Liver (tissue), 3 donors: ENCODE measurements at regions not wholly inside any gene's neighbourhood (a gene's known extent, or its start where the extent isn't known, plus 50 kb on each side); places are given as distances from the start of the nearest gene placed in this dataset.

Experiments used
- NR2F2 ChIP-seq: IDR thresholded peaks from 2 replicates; pipeline ENCODE4 v1.6.1; 2016; ENCODE audit warnings: antibody characterized with exemption
- RAD21 ChIP-seq, 2 donors: IDR thresholded peaks; 2 replicates each; pipeline ENCODE4 v1.6.1; 2016; ENCODE audit warnings: antibody characterized with exemption in 2 of 2, mild to moderate bottlenecking in 2 of 2
- RXRA ChIP-seq, 2 donors: IDR thresholded peaks; 2 replicates each; pipeline ENCODE4 v1.6.1; 2017 to 2018; ENCODE audit warnings: antibody characterized with exemption in 2 of 2, mild to moderate bottlenecking in 1 of 2
- SP1 ChIP-seq: IDR thresholded peaks from 2 replicates; pipeline ENCODE4 v1.6.1; 2018; ENCODE audit warnings: antibody characterized with exemption, mild to moderate bottlenecking
- YY1 ChIP-seq: IDR thresholded peaks from 2 replicates; pipeline ENCODE4 v1.6.1; 2016; ENCODE audit warnings: antibody characterized with exemption, mild to moderate bottlenecking
- TF ChIP-seq, protein P1 (sequence below): fragments of 150-350 bp; IDR thresholded peaks from 2 replicates; pipeline ENCODE4 v1.5.1; 2017; ENCODE audit warnings: improper control_type of control experiment, low read depth, low read length; ENCODE audit not compliant: missing input control
- TF ChIP-seq, protein P2 (sequence below): IDR thresholded peaks from 2 replicates; pipeline ENCODE4 v1.6.1; 2016; ENCODE audit warnings: antibody characterized with exemption, mild to moderate bottlenecking
- TF ChIP-seq, protein P3 (sequence below): IDR thresholded peaks from 2 replicates; pipeline ENCODE4 v1.6.1; 2016; ENCODE audit warnings: antibody characterized with exemption
- donor health status: healthy.
- donor health status: healthy.

DNA sequence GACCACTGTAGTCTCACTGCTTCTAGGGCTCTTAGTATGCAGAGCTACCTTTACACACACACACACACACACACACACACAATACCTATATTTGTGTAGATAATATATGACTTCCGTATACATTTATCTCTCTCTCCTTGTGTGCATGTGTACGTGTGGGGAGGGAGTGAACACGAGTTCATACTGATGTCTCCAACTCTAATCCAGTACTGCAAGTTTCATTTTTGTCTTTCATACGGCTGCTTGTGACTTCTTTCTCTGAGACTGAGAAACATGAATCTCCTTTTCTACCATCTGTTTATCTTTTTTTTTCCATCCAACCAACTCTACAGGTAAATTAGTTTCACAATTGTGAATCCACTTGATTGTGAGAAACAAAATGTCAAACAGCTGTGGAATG, 1229.5 kb upstream of the AGA start:
- TF ChIP-seq, protein P1, sequence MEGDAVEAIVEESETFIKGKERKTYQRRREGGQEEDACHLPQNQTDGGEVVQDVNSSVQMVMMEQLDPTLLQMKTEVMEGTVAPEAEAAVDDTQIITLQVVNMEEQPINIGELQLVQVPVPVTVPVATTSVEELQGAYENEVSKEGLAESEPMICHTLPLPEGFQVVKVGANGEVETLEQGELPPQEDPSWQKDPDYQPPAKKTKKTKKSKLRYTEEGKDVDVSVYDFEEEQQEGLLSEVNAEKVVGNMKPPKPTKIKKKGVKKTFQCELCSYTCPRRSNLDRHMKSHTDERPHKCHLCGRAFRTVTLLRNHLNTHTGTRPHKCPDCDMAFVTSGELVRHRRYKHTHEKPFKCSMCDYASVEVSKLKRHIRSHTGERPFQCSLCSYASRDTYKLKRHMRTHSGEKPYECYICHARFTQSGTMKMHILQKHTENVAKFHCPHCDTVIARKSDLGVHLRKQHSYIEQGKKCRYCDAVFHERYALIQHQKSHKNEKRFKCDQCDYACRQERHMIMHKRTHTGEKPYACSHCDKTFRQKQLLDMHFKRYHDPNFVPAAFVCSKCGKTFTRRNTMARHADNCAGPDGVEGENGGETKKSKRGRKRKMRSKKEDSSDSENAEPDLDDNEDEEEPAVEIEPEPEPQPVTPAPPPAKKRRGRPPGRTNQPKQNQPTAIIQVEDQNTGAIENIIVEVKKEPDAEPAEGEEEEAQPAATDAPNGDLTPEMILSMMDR, result no peak
- TF ChIP-seq SP1 (no peak), NR2F2 (no peak), RXRA (IDR thresholded peaks at IDR 0.05) (no peak), RAD21 (IDR thresholded peaks at IDR 0.05) (no peak), YY1 (no peak)
- TF ChIP-seq, protein P2, sequence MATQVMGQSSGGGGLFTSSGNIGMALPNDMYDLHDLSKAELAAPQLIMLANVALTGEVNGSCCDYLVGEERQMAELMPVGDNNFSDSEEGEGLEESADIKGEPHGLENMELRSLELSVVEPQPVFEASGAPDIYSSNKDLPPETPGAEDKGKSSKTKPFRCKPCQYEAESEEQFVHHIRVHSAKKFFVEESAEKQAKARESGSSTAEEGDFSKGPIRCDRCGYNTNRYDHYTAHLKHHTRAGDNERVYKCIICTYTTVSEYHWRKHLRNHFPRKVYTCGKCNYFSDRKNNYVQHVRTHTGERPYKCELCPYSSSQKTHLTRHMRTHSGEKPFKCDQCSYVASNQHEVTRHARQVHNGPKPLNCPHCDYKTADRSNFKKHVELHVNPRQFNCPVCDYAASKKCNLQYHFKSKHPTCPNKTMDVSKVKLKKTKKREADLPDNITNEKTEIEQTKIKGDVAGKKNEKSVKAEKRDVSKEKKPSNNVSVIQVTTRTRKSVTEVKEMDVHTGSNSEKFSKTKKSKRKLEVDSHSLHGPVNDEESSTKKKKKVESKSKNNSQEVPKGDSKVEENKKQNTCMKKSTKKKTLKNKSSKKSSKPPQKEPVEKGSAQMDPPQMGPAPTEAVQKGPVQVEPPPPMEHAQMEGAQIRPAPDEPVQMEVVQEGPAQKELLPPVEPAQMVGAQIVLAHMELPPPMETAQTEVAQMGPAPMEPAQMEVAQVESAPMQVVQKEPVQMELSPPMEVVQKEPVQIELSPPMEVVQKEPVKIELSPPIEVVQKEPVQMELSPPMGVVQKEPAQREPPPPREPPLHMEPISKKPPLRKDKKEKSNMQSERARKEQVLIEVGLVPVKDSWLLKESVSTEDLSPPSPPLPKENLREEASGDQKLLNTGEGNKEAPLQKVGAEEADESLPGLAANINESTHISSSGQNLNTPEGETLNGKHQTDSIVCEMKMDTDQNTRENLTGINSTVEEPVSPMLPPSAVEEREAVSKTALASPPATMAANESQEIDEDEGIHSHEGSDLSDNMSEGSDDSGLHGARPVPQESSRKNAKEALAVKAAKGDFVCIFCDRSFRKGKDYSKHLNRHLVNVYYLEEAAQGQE, result no peak
- TF ChIP-seq, protein P3, sequence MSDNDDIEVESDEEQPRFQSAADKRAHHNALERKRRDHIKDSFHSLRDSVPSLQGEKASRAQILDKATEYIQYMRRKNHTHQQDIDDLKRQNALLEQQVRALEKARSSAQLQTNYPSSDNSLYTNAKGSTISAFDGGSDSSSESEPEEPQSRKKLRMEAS, result no peak
